ENCODE measurements at regions not wholly inside any gene's neighbourhood (a gene's known extent, or its start where the extent isn't known, plus 50 kb on each side); places are given as distances from the start of the nearest gene placed in this dataset.
"Not testable (repeated sequence)": the region's sequence is repeated elsewhere in the genome, so short reads cannot be mapped to it uniquely, and the experiment has no call there.

DNA sequence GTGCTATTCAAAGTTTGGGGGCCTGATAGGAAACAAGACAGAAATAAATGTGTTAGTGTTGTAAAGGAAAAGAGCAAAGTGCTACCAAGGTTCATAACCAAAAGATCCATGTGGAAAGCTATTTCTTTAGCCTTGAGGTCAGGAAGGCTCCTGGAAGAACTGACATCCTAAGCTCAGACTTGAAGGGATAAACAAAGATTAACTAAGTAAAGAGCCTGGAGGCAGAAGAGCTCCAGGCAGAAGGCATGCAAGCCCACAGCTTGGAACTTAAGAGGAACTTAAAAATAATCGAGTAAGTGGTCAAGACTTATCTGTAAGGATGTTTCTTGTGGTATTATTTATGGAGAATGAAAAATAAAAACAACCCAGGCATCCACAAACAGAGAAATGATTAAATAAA is 245.0 kb upstream of the MGAT5 start:
- DNase-seq (ENCODE audit: low read depth) (no peak), FAIRE-seq (no peak)
- Histone ChIP-seq H3K27me3 (ENCODE audit: control insufficient read depth, insufficient read depth, low read length) (no peaks in the 10 kb centered on the region), H3K36me3 (ENCODE audit: control insufficient read depth, insufficient read depth, low read length) (no peaks in the 10 kb centered on the region), H3K4me3 (ENCODE audit: low read depth, low read length) (no peak overlapping the region)
- TF ChIP-seq CTCF (IDR thresholded peaks at IDR 0.05; ENCODE audit: insufficient read depth, low read length, severe bottlenecking): no peak

- no peak for TF ChIP-seq CTCF (IDR thresholded peaks at IDR 0.05; ENCODE audit: insufficient read depth, low read length, severe bottlenecking)
- Histone ChIP-seq H3K4me3 (ENCODE audit: low read depth, low read length) (no peak overlapping the region), H3K27me3 (ENCODE audit: control insufficient read depth, insufficient read depth, low read length) (no peaks in the 10 kb centered on the region), H3K36me3 (ENCODE audit: control insufficient read depth, insufficient read depth, low read length) (no peaks in the 10 kb centered on the region)
- DNase-seq (ENCODE audit: low read depth) (no peak), FAIRE-seq (no peak)
Observed at GRCh38 chr2:134009440-134009839, 244.4 kb upstream of the MGAT5 start.

DNA sequence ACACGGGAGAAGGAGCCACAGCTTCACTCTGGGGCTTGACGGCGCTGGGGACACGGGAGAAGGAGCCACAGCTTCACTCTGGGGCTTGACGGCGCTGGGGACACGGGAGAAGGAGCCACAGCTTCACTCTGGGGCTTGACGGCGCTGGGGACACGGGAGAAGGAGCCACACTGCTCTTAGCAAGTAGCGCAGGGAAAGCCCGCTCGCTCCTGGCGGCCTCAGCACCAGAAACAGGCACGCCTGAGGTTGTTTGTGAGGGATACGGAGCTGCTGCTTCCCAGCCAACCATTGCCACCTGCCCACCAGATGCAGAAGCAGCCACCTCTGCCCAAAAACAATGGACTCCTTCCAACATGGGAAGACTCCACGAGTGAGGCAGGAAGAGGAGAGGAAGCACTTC is 244.0 kb upstream of the MGAT5 start:
- not testable (repeated sequence) for FAIRE-seq

GRCh38 chr2:134011936-134012586 is 241.8 kb upstream of the MGAT5 start:
- no peak overlapping the region for H3K4me3 ChIP-seq (ENCODE audit: low read depth, low read length)
- H3K36me3 ChIP-seq (ENCODE audit: control insufficient read depth, insufficient read depth, low read length): no peaks in the 10 kb centered on the region
- no peaks in the 10 kb centered on the region for H3K27me3 ChIP-seq (ENCODE audit: control insufficient read depth, insufficient read depth, low read length)
- no peak for TF ChIP-seq CTCF (IDR thresholded peaks at IDR 0.05; ENCODE audit: insufficient read depth, low read length, severe bottlenecking)
- no peak for DNase-seq (ENCODE audit: low read depth)
- no peak for FAIRE-seq

More for the DNA sequence above, 244.0 kb upstream of the MGAT5 start:
- not testable (repeated sequence) for H3K27me3 ChIP-seq (ENCODE audit: control insufficient read depth, insufficient read depth, low read length); H3K36me3 ChIP-seq (ENCODE audit: control insufficient read depth, insufficient read depth, low read length); DNase-seq (ENCODE audit: low read depth); H3K4me3 ChIP-seq (ENCODE audit: low read depth, low read length)

DNA sequence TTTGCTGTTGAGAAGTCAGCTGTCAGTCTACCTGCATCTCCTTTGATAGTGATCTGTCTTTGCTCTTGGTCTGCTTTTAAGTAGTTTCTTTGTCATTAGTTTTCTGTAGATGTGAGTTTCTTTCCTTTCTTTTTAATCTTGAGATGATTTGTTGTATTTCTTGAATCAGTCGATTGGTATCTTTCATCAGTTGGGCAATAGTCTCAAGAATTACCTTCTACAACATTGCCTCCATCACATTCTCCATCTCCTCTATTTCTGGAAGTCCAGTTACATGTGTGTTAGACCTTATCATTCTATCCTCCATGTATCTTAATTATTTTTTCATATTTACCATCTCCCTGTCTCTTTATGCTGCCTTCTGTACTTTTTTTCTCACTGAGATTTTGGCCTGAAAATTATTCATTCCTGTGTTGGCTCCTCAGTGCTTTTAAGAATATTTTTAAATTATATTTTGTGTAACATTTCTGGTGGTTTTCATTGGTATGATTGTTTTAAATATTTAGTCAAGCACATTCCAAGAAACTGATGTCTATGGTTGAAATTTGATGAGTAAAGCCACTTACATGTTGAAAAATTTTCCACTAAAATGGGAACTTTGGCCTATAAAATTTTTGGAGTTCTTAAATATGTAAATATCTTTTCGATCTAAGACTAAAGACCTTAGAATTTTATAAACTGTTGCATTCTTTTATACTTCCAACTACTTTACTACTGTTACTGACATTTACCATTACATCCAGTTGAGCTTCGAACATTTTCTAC is 239.5 kb upstream of the MGAT5 start:
- no peak overlapping the region for H3K4me3 ChIP-seq (ENCODE audit: low read depth, low read length)
- no peak for TF ChIP-seq CTCF (IDR thresholded peaks at IDR 0.05; ENCODE audit: insufficient read depth, low read length, severe bottlenecking)
- no peaks in the 10 kb centered on the region for H3K36me3 ChIP-seq (ENCODE audit: control insufficient read depth, insufficient read depth, low read length)
- H3K27me3 ChIP-seq (ENCODE audit: control insufficient read depth, insufficient read depth, low read length): no peaks in the 10 kb centered on the region
- DNase-seq (ENCODE audit: low read depth) (no peak), FAIRE-seq (no peak)

DNA sequence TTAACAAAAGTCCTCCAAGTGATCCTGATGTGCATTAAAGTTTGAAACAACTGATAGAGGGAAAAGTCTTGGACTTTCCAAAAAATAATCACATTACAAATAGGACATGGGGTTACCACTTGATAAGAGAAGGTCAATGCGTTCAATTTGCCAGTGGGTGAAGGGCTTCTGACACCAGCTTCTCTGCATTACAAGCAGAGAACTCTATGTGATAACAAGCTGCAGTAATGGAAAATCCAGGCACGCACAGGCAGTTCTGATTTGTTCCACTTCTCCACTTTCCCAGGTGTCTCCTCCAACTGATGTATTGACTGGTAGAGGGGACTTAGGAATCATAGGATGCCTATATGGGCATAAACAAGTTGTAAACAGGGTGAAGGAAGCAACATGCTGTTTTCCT is 234.0 kb upstream of the MGAT5 start:
- no peak for TF ChIP-seq CTCF (IDR thresholded peaks at IDR 0.05; ENCODE audit: insufficient read depth, low read length, severe bottlenecking)
- H3K27me3 ChIP-seq (ENCODE audit: control insufficient read depth, insufficient read depth, low read length): no peaks in the 10 kb centered on the region
- DNase-seq (ENCODE audit: low read depth) (no peak), FAIRE-seq (no peak)
- no peaks in the 10 kb centered on the region for H3K36me3 ChIP-seq (ENCODE audit: control insufficient read depth, insufficient read depth, low read length)
- H3K4me3 ChIP-seq (ENCODE audit: low read depth, low read length): no peak overlapping the region

All from bronchial epithelial cell (primary cell).